HepG2 (cell line): ENCODE measurements at regions not wholly inside any gene's neighbourhood (a gene's known extent, or its start where the extent isn't known, plus 50 kb on each side); places are given as distances from the start of the nearest gene placed in this dataset.

Experiments used
- ELF3 ChIP-seq: IDR thresholded peaks from 2 replicates; pipeline ENCODE4 v1.6.1; 2016; ENCODE audit warnings: missing genetic modification reagents, missing compliant biosample characterization
- PATZ1 ChIP-seq: sonication (generic); formaldehyde crosslinking; IDR thresholded peaks from 2 replicates; pipeline ENCODE4 v1.4.0; 2020; ENCODE audit warnings: missing genetic modification reagents
- USF2 ChIP-seq, 2 experiments: sonication (generic) in 1 of 2; formaldehyde crosslinking in 1 of 2; IDR thresholded peaks; 2 replicates each; pipeline versions ENCODE4 v1.5.1 to v1.6.1; 2011 to 2020; ENCODE audit warnings: borderline replicate concordance in 1 of 2, low read depth in 1 of 2, low read length in 1 of 2, mild to moderate bottlenecking in 1 of 2, missing genetic modification reagents in 1 of 2, moderate library complexity in 1 of 2

- TF ChIP-seq PATZ1 (CRISPR knock-in tag), result no peak
- no peak for TF ChIP-seq USF2 (IDR thresholded peaks at IDR 0.05; ENCODE audit: low read depth, low read length)
- TF ChIP-seq USF2 (CRISPR knock-in tag; IDR thresholded peaks at IDR 0.05; ENCODE audit: borderline replicate concordance), result no peak
- TF ChIP-seq ELF3 (CRISPR knock-in tag), result no peak
These were observed 145.5 kb upstream of the FOXF1 start for GRCh38 chr16:86364653-86365380.
